ENCODE measurements at regions not wholly inside any gene's neighbourhood (a gene's known extent, or its start where the extent isn't known, plus 50 kb on each side); places are given as distances from the start of the nearest gene placed in this dataset.

GRCh38 chr19:32053376-32053775 is 292.0 kb upstream of the ZNF507 start (continued):
- TF ChIP-seq, protein P1, sequence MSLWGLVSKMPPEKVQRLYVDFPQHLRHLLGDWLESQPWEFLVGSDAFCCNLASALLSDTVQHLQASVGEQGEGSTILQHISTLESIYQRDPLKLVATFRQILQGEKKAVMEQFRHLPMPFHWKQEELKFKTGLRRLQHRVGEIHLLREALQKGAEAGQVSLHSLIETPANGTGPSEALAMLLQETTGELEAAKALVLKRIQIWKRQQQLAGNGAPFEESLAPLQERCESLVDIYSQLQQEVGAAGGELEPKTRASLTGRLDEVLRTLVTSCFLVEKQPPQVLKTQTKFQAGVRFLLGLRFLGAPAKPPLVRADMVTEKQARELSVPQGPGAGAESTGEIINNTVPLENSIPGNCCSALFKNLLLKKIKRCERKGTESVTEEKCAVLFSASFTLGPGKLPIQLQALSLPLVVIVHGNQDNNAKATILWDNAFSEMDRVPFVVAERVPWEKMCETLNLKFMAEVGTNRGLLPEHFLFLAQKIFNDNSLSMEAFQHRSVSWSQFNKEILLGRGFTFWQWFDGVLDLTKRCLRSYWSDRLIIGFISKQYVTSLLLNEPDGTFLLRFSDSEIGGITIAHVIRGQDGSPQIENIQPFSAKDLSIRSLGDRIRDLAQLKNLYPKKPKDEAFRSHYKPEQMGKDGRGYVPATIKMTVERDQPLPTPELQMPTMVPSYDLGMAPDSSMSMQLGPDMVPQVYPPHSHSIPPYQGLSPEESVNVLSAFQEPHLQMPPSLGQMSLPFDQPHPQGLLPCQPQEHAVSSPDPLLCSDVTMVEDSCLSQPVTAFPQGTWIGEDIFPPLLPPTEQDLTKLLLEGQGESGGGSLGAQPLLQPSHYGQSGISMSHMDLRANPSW (CRISPR knock-in tag; IDR thresholded peaks at IDR 0.05; ENCODE audit: borderline replicate concordance) = no peak

DNA sequence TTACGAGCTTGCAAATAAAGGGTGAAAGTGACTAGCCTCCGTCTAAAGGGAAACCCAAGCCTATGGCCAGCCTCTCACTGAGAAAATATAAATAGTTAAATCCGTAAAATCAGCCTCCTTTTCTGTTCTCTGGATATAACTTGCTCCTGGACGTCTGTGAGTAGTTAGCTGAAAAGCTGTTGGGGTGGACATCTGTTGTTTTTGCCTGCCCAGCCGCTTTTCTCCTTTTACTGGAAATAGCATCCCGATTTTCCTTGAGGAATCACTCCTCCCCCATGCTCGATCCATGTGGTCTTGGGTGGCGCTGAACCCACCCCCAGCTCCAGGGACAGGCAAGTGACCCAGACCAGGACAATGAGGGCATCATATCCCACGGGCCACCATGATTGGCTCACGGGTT is 291.5 kb upstream of the ZNF507 start:
- ATAC-seq (no peak), DNase-seq (ENCODE audit: low spot score) (no peak), FAIRE-seq (no peak)
- Histone ChIP-seq H3K4me3 (replicated peaks in 1 of 3; ENCODE audit: insufficient read depth in 1 of 3, low read depth in 2 of 3, low read length in 3 of 3) (no peak overlapping the region), H3K9ac (ENCODE audit: insufficient read depth, low read depth, low read length) (no peak overlapping the region), H3K4me2 (ENCODE audit: low read depth, low read length) (no peak overlapping the region), H3K79me2 (ENCODE audit: insufficient read depth, low read length) (no peaks in the 10 kb centered on the region), H3K36me3 (replicated peaks in 1 of 2; ENCODE audit: control insufficient read depth in 1 of 2, insufficient read depth in 2 of 2, low read length in 2 of 2) (no peaks in the 10 kb centered on the region), H3K27me3 (ENCODE audit: control insufficient read depth in 1 of 2, insufficient read depth in 2 of 2, low read length in 2 of 2) (no peaks in the 10 kb centered on the region), H3K9me3 (ENCODE audit: low read length) (0 out of 2 replicates have a peak, but pooled peaks cover 6% of the 10 kb centered on the region), H4K20me1 (ENCODE audit: insufficient read depth, low read length) (no peaks in the 10 kb centered on the region), H3K4me1 (ENCODE audit: insufficient read depth, low read length) (no peaks in the 10 kb centered on the region), H3K27ac (ENCODE audit: extremely low read length, insufficient read depth, low read length) (no peak overlapping the region), H2AFZ (ENCODE audit: low read length) (no peak overlapping the region)
- ChIA-PET POLR2A (no interaction called here), CTCF (ENCODE audit: low intra/inter-chr PET ratio, low total read pairs) (no interaction called here)
- 5% methylated on average over 9 of the region's 10 CpGs for WGBS (ENCODE audit: low lambda C conversion rate)
- intact Hi-C loops (cut with micrococcal nuclease; ENCODE audit: unreplicated experiment) (no loop called here), in situ Hi-C loops (cut with HindIII; ENCODE audit: extremely low pct_ligation_motif_present, low pct_unique_long_range_greater_than_20kb) (no loop called here)
- no TSS peak for BruUV-seq (replicated peaks)
- TF ChIP-seq HNRNPL (IDR thresholded peaks at IDR 0.05; ENCODE audit: low read depth, low read length) = no peak
- no peak for TF ChIP-seq ARNT (IDR thresholded peaks at IDR 0.05)
- TF ChIP-seq NFKB2 (CRISPR knock-in tag; IDR thresholded peaks at IDR 0.05; ENCODE audit: borderline replicate concordance) = no peak
- no peak for TF ChIP-seq ZNF451 (CRISPR knock-in tag; IDR thresholded peaks at IDR 0.05)
- no peak for TF ChIP-seq MLX (CRISPR knock-in tag; IDR thresholded peaks at IDR 0.05)
- no peak for TF ChIP-seq ELF4 (CRISPR knock-in tag; IDR thresholded peaks at IDR 0.05; ENCODE audit: borderline replicate concordance)
- no peak for TF ChIP-seq ZFP37 (CRISPR knock-in tag; IDR thresholded peaks at IDR 0.05; ENCODE audit: borderline replicate concordance)
- no peak for TF ChIP-seq SRF (IDR thresholded peaks at IDR 0.05; ENCODE audit: low read depth, low read length)
- no peak for TF ChIP-seq RFXANK (CRISPR knock-in tag; IDR thresholded peaks at IDR 0.05)
- no peak for TF ChIP-seq ZNF775 (CRISPR knock-in tag; IDR thresholded peaks at IDR 0.05; ENCODE audit: borderline replicate concordance)
- no peak for TF ChIP-seq RAD51 (IDR thresholded peaks at IDR 0.05; ENCODE audit: borderline replicate concordance)
- no peak for TF ChIP-seq ZNF839 (CRISPR knock-in tag; IDR thresholded peaks at IDR 0.05; ENCODE audit: borderline replicate concordance)
- no peak for TF ChIP-seq ZBTB3 (CRISPR knock-in tag; IDR thresholded peaks at IDR 0.05; ENCODE audit: borderline replicate concordance, low read depth)
- TF ChIP-seq TBX3 (IDR thresholded peaks at IDR 0.05; ENCODE audit: borderline replicate concordance) = no peak
- TF ChIP-seq, protein P2, sequence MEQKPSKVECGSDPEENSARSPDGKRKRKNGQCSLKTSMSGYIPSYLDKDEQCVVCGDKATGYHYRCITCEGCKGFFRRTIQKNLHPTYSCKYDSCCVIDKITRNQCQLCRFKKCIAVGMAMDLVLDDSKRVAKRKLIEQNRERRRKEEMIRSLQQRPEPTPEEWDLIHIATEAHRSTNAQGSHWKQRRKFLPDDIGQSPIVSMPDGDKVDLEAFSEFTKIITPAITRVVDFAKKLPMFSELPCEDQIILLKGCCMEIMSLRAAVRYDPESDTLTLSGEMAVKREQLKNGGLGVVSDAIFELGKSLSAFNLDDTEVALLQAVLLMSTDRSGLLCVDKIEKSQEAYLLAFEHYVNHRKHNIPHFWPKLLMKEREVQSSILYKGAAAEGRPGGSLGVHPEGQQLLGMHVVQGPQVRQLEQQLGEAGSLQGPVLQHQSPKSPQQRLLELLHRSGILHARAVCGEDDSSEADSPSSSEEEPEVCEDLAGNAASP (CRISPR knock-in tag; IDR thresholded peaks at IDR 0.05; ENCODE audit: borderline replicate concordance) = no peak
- TF ChIP-seq, protein P3, sequence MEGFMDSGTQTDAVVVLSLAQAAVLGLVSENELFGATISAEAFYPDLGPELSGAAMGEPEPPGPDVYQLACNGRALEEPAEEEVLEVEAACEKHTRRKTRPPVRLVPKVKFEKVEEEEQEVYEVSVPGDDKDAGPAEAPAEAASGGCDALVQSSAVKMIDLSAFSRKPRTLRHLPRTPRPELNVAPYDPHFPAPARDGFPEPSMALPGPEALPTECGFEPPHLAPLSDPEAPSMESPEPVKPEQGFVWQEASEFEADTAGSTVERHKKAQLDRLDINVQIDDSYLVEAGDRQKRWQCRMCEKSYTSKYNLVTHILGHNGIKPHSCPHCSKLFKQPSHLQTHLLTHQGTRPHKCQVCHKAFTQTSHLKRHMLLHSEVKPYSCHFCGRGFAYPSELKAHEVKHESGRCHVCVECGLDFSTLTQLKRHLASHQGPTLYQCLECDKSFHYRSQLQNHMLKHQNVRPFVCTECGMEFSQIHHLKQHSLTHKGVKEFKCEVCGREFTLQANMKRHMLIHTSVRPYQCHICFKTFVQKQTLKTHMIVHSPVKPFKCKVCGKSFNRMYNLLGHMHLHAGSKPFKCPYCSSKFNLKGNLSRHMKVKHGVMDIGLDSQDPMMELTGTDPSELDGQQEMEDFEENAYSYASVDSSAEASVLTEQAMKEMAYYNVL (CRISPR knock-in tag; IDR thresholded peaks at IDR 0.05; ENCODE audit: borderline replicate concordance) = no peak
- no peak for TF ChIP-seq KAT7 (CRISPR knock-in tag; IDR thresholded peaks at IDR 0.05; ENCODE audit: borderline replicate concordance)
- TF ChIP-seq AKAP8 (CRISPR knock-in tag; IDR thresholded peaks at IDR 0.05) = no peak

All from HepG2 (cell line).